ENCODE measurements at regions not wholly inside any gene's neighbourhood (a gene's known extent, or its start where the extent isn't known, plus 50 kb on each side); places are given as distances from the start of the nearest gene placed in this dataset.
A peak's percentile ranks its signal among the peaks of the same experiment; 100 is the strongest.

DNA sequence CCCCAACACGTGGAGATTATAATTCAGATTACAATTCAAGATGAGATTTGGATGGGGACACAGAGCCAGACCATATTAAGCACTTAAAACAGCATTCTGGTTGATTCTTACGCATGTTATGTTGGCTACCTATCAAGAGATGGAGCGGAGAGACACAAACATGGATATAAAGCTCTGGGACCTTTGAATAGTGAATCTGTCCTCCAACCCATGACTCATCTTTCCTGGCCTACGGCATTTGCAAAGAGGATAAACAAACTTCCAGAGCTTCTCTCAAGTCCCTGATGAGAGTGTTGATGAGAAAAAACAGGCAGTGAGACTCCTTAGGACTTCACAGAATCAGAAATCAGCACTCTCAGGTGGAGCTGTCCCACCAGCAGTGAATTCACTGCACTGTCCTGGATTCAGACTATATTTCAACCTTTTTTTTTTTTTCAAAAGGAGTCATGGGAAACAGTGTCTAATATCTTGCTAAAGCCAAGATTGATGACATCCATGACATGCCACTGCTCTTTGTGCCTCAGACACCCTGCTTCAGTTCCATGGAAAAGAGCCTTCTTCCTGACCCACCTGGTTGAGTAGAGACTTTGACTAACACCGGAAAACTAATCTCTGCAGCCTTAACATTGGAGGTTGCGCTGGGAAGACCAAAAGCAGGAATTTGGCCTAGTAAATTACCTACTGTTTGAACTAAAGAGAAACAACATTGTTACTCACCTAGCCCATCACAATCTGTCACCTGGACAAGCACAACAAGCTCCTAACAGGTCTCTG is 62.1 kb upstream of the NPAS2 start:
- Histone ChIP-seq H3K4me2 (ENCODE audit: low read depth, low read length, poor library complexity, severe bottlenecking) (no peak overlapping the region), H2AFZ (ENCODE audit: low read length) (no peak overlapping the region)

GRCh38 chr2:100759901-100760300 is 60.0 kb upstream of the NPAS2 start:
- H3K9me3 ChIP-seq (ENCODE audit: low read length), result no peaks in the 10 kb centered on the region
- no peaks in the 10 kb centered on the region for H3K36me3 ChIP-seq (ENCODE audit: insufficient read depth, low read length)
- no peak for DNase-seq
- no peak overlapping the region for H3K4me2 ChIP-seq (ENCODE audit: low read depth, low read length, poor library complexity, severe bottlenecking)
- no peaks in the 10 kb centered on the region for H3K9me2 ChIP-seq (replicated peaks; ENCODE audit: insufficient read depth, low read length)
- H3K27ac ChIP-seq (ENCODE audit: low read length), result no peak overlapping the region
- H3K4me3 ChIP-seq (ENCODE audit: low read length), result no peak overlapping the region
- H4K20me1 ChIP-seq (ENCODE audit: insufficient read depth, low read depth, low read length), result no peaks in the 10 kb centered on the region
- H3K9ac ChIP-seq (ENCODE audit: low read length), result no peak overlapping the region
- H3K79me2 ChIP-seq (ENCODE audit: low read length), result no peaks in the 10 kb centered on the region
- no peak overlapping the region for H2AFZ ChIP-seq (ENCODE audit: low read length)
- peaks cover 19% of the 10 kb centered on the region for H3K4me1 ChIP-seq (ENCODE audit: low read length)
- no peaks in the 10 kb centered on the region for H3K27me3 ChIP-seq (ENCODE audit: low read length)

More for the DNA sequence above, 62.1 kb upstream of the NPAS2 start:
- no peak overlapping the region for H3K9ac ChIP-seq (ENCODE audit: low read length)
- H3K79me2 ChIP-seq (ENCODE audit: low read length), result no peaks in the 10 kb centered on the region
- no peak overlapping the region for H3K27ac ChIP-seq (ENCODE audit: low read length)
- H3K36me3 ChIP-seq (ENCODE audit: insufficient read depth, low read length), result no peaks in the 10 kb centered on the region
- H4K20me1 ChIP-seq (ENCODE audit: insufficient read depth, low read depth, low read length), result no peaks in the 10 kb centered on the region
- no peaks in the 10 kb centered on the region for H3K27me3 ChIP-seq (ENCODE audit: low read length)
- H3K4me1 ChIP-seq (ENCODE audit: low read length), result peaks cover 34% of the 10 kb centered on the region
- no peak overlapping the region for H3K4me3 ChIP-seq (ENCODE audit: low read length)
- H3K9me3 ChIP-seq (ENCODE audit: low read length), result no peaks in the 10 kb centered on the region
- DNase-seq, result no peak
- no peaks in the 10 kb centered on the region for H3K9me2 ChIP-seq (replicated peaks; ENCODE audit: insufficient read depth, low read length)

DNA sequence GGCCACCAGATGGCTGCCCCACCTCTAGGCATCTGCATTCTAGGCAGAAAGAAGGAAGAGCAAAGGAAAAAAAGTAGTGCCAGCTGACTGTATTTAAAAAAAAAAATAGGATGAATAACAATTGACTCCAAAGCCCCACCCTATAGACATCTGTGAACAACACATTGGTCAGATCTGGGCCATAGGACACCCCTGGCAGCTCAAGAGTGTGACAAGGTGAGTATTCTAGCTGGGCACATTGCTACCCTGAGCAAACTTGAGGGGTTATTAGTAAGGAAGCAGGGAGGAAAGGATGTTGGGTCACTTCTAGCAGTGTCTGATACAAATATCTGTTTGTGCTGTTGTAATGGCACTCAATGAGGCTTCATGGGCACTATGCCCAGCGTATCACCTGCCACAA is 58.6 kb upstream of the NPAS2 start:
- Histone ChIP-seq H4K20me1 (ENCODE audit: insufficient read depth, low read depth, low read length) (no peaks in the 10 kb centered on the region), H3K9me2 (replicated peaks; ENCODE audit: insufficient read depth, low read length) (no peaks in the 10 kb centered on the region), H3K4me1 (ENCODE audit: low read length) (peaks cover 19% of the 10 kb centered on the region), H3K27me3 (ENCODE audit: low read length) (no peaks in the 10 kb centered on the region), H2AFZ (ENCODE audit: low read length) (no peak overlapping the region), H3K27ac (ENCODE audit: low read length) (no peak overlapping the region), H3K4me3 (ENCODE audit: low read length) (no peak overlapping the region), H3K36me3 (ENCODE audit: insufficient read depth, low read length) (no peaks in the 10 kb centered on the region), H3K79me2 (ENCODE audit: low read length) (no peaks in the 10 kb centered on the region), H3K9me3 (ENCODE audit: low read length) (no peaks in the 10 kb centered on the region), H3K4me2 (ENCODE audit: low read depth, low read length, poor library complexity, severe bottlenecking) (peak overlapping the region; percentile 52), H3K9ac (ENCODE audit: low read length) (no peak overlapping the region)
- DNase-seq, result no peak

DNA sequence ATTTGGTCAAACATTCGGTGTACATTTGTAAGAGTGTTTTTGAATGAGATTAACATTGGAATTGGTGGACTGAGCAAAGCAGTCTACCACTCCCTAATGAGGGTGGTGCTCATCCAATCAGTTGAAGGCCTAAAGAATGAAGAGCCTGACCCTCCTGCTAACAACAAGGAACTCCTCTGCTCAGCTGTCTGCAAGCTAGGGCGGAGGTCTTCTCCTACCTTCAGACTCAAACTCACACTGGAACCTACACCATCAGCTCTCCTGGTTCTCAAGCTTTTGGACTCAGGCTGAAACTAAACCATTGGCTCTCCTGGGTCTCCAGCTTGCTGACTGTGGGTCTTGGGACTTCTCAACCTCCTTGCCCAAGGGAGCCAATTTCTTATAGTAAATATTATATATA is 55.5 kb upstream of the NPAS2 start:
- Histone ChIP-seq H3K9me2 (replicated peaks; ENCODE audit: insufficient read depth, low read length) (no peaks in the 10 kb centered on the region), H3K36me3 (ENCODE audit: insufficient read depth, low read length) (no peaks in the 10 kb centered on the region), H3K27ac (ENCODE audit: low read length) (no peak overlapping the region), H2AFZ (ENCODE audit: low read length) (no peak overlapping the region), H3K4me2 (ENCODE audit: low read depth, low read length, poor library complexity, severe bottlenecking) (no peak overlapping the region), H3K79me2 (ENCODE audit: low read length) (no peaks in the 10 kb centered on the region), H4K20me1 (ENCODE audit: insufficient read depth, low read depth, low read length) (no peaks in the 10 kb centered on the region), H3K9ac (ENCODE audit: low read length) (no peak overlapping the region), H3K4me1 (ENCODE audit: low read length) (peaks cover 19% of the 10 kb centered on the region), H3K9me3 (ENCODE audit: low read length) (no peaks in the 10 kb centered on the region), H3K27me3 (ENCODE audit: low read length) (no peaks in the 10 kb centered on the region), H3K4me3 (ENCODE audit: low read length) (no peak overlapping the region)
- DNase-seq, result no peak

GRCh38 chr2:100765481-100765880 is 54.5 kb upstream of the NPAS2 start:
- no peak for DNase-seq
- H3K4me1 ChIP-seq (ENCODE audit: low read length), result peaks cover 16% of the 10 kb centered on the region
- H3K36me3 ChIP-seq (ENCODE audit: insufficient read depth, low read length), result no peaks in the 10 kb centered on the region
- H3K4me2 ChIP-seq (ENCODE audit: low read depth, low read length, poor library complexity, severe bottlenecking), result no peak overlapping the region
- H3K27ac ChIP-seq (ENCODE audit: low read length), result no peak overlapping the region
- no peak overlapping the region for H3K9ac ChIP-seq (ENCODE audit: low read length)
- no peaks in the 10 kb centered on the region for H3K9me2 ChIP-seq (replicated peaks; ENCODE audit: insufficient read depth, low read length)
- no peak overlapping the region for H2AFZ ChIP-seq (ENCODE audit: low read length)
- no peaks in the 10 kb centered on the region for H3K27me3 ChIP-seq (ENCODE audit: low read length)
- H3K79me2 ChIP-seq (ENCODE audit: low read length), result no peaks in the 10 kb centered on the region
- H4K20me1 ChIP-seq (ENCODE audit: insufficient read depth, low read depth, low read length), result no peaks in the 10 kb centered on the region
- H3K9me3 ChIP-seq (ENCODE audit: low read length), result no peaks in the 10 kb centered on the region
- no peak overlapping the region for H3K4me3 ChIP-seq (ENCODE audit: low read length)

- Histone ChIP-seq H3K9me2 (replicated peaks; ENCODE audit: insufficient read depth, low read length) (no peaks in the 10 kb centered on the region), H3K9me3 (ENCODE audit: low read length) (no peaks in the 10 kb centered on the region), H2AFZ (ENCODE audit: low read length) (no peak overlapping the region), H3K4me1 (ENCODE audit: low read length) (peaks cover 9% of the 10 kb centered on the region), H4K20me1 (ENCODE audit: insufficient read depth, low read depth, low read length) (no peaks in the 10 kb centered on the region), H3K4me2 (ENCODE audit: low read depth, low read length, poor library complexity, severe bottlenecking) (no peak overlapping the region), H3K79me2 (ENCODE audit: low read length) (no peaks in the 10 kb centered on the region), H3K27ac (ENCODE audit: low read length) (no peak overlapping the region), H3K4me3 (ENCODE audit: low read length) (no peak overlapping the region), H3K36me3 (ENCODE audit: insufficient read depth, low read length) (no peaks in the 10 kb centered on the region), H3K9ac (ENCODE audit: low read length) (no peak overlapping the region), H3K27me3 (ENCODE audit: low read length) (no peaks in the 10 kb centered on the region)
- DNase-seq, result no peak
Measured at GRCh38 chr2:100766256-100766655, 53.7 kb upstream of the NPAS2 start.

DNA sequence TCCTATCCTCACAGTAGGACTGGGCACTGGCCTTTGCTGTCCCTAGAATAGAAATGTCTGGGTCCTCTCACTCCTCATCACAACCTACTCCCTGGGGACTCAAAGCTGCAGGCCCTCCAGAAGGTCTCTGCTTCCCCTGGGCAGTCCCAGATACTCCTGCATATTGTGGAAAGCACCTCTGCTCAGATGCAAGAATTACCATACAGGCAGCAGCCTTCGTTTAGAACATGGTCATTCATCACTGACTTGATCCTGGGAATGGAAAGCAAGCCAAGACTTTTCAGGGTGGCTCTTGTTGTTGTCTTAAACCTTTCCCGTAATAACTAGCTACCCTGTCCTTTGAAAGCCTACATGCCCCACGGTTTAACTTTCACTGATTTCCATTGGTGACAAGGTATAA is 53.1 kb upstream of the NPAS2 start:
- H3K4me2 ChIP-seq (ENCODE audit: low read depth, low read length, poor library complexity, severe bottlenecking), result no peak overlapping the region
- no peaks in the 10 kb centered on the region for H3K79me2 ChIP-seq (ENCODE audit: low read length)
- H3K36me3 ChIP-seq (ENCODE audit: insufficient read depth, low read length), result no peaks in the 10 kb centered on the region
- H3K27me3 ChIP-seq (ENCODE audit: low read length), result no peaks in the 10 kb centered on the region
- H4K20me1 ChIP-seq (ENCODE audit: insufficient read depth, low read depth, low read length), result no peaks in the 10 kb centered on the region
- no peaks in the 10 kb centered on the region for H3K9me3 ChIP-seq (ENCODE audit: low read length)
- no peak overlapping the region for H3K9ac ChIP-seq (ENCODE audit: low read length)
- H3K27ac ChIP-seq (ENCODE audit: low read length), result no peak overlapping the region
- peaks cover 4% of the 10 kb centered on the region for H3K4me1 ChIP-seq (ENCODE audit: low read length)
- no peak overlapping the region for H3K4me3 ChIP-seq (ENCODE audit: low read length)
- H3K9me2 ChIP-seq (replicated peaks; ENCODE audit: insufficient read depth, low read length), result no peaks in the 10 kb centered on the region
- no peak for DNase-seq
- no peak overlapping the region for H2AFZ ChIP-seq (ENCODE audit: low read length)

GRCh38 chr2:100767224-100767653 is 52.7 kb upstream of the NPAS2 start:
- no peaks in the 10 kb centered on the region for H3K36me3 ChIP-seq (ENCODE audit: insufficient read depth, low read length)
- H3K79me2 ChIP-seq (ENCODE audit: low read length), result no peaks in the 10 kb centered on the region
- no peak overlapping the region for H3K4me2 ChIP-seq (ENCODE audit: low read depth, low read length, poor library complexity, severe bottlenecking)

More at GRCh38 chr2:100767224-100767653, 52.7 kb upstream of the NPAS2 start:
- H3K4me3 ChIP-seq (ENCODE audit: low read length), result no peak overlapping the region
- H3K9ac ChIP-seq (ENCODE audit: low read length), result no peak overlapping the region
- H3K9me2 ChIP-seq (replicated peaks; ENCODE audit: insufficient read depth, low read length), result no peaks in the 10 kb centered on the region
- no peak for DNase-seq
- no peaks in the 10 kb centered on the region for H3K4me1 ChIP-seq (ENCODE audit: low read length)
- H3K9me3 ChIP-seq (ENCODE audit: low read length), result no peaks in the 10 kb centered on the region
- H3K27ac ChIP-seq (ENCODE audit: low read length), result no peak overlapping the region
- H3K27me3 ChIP-seq (ENCODE audit: low read length), result no peaks in the 10 kb centered on the region
- H2AFZ ChIP-seq (ENCODE audit: low read length), result no peak overlapping the region
- H4K20me1 ChIP-seq (ENCODE audit: insufficient read depth, low read depth, low read length), result no peaks in the 10 kb centered on the region
